ENCODE measurements at regions not wholly inside any gene's neighbourhood (a gene's known extent, or its start where the extent isn't known, plus 50 kb on each side); places are given as distances from the start of the nearest gene placed in this dataset.
A peak's percentile ranks its signal among the peaks of the same experiment; 100 is the strongest.

DNA sequence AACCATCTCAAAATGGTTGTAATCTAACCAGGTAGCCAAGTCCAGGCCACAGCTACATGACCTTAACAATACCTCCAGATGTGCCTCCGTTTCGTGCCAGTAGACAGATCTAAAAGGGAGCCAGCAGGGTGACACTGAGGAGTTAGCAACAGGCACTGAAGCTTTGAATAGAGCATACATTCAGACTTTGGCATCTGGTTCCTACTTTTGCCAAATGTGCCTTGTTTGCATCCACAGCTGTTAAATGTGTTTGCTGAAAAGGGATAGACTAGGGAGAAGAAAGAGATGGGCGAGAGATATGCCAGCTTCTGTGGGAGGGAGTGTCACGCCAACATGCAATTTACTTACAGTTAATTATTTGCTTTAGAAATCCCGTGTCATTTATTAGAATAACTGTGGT lies 1433.9 kb upstream of the CADM2 start:
- Histone ChIP-seq H3K9ac (ENCODE audit: extremely low read depth, insufficient read length, low read length) (no peak overlapping the region), H3K27ac (ENCODE audit: insufficient read length, low read depth, low read length) (no peak overlapping the region), H3T11ph (ENCODE audit: low read length) (no peak overlapping the region), H3K4me2 (ENCODE audit: insufficient read depth, insufficient read length, low read length) (no peak overlapping the region), H2AK5ac (ENCODE audit: insufficient read length, low read length) (no peak overlapping the region), H3K27me3 (ENCODE audit: insufficient read depth, low read length) (no peaks in the 10 kb centered on the region), H3K14ac (ENCODE audit: insufficient read depth, low read length) (no peak overlapping the region), H3K23ac (ENCODE audit: insufficient read length, low read depth, low read length) (no peak overlapping the region), H2AFZ (ENCODE audit: low read length) (no peak overlapping the region), H3K23me2 (ENCODE audit: insufficient read length, low read depth, low read length, poor library complexity, severe bottlenecking) (no peaks in the 10 kb centered on the region), H3K79me2 (ENCODE audit: insufficient read depth, low read length) (no peaks in the 10 kb centered on the region), H3K4ac (ENCODE audit: low read depth, low read length) (no peak overlapping the region), H3K79me1 (ENCODE audit: insufficient read depth, low read depth, low read length, poor library complexity, severe bottlenecking) (no peaks in the 10 kb centered on the region), H4K91ac (ENCODE audit: insufficient read length, low read depth, low read length) (no peak overlapping the region), H3K18ac (ENCODE audit: insufficient read length, low read depth, low read length) (no peak overlapping the region), H2BK15ac (ENCODE audit: low read depth, low read length) (no peak overlapping the region), H3K4me1 (ENCODE audit: insufficient read depth, low read length) (no peaks in the 10 kb centered on the region), H2BK12ac (ENCODE audit: insufficient read length, low read depth, low read length) (no peak overlapping the region), H4K8ac (replicated peaks; ENCODE audit: insufficient read length, low read depth, low read length) (no peak overlapping the region), H2BK120ac (ENCODE audit: low read depth, low read length, poor library complexity, severe bottlenecking) (no peak overlapping the region), H4K20me1 (ENCODE audit: control insufficient read depth, insufficient read depth, insufficient read length) (no peaks in the 10 kb centered on the region), H3K9me3 (ENCODE audit: control insufficient read depth, low read depth, low read length) (no peaks in the 10 kb centered on the region), H3K56ac (ENCODE audit: insufficient read length, low read depth, low read length) (no peak overlapping the region), H2BK5ac (ENCODE audit: insufficient read length, low read length) (no peak overlapping the region), H4K5ac (ENCODE audit: insufficient read length, low read depth, low read length) (no peak overlapping the region), H2BK20ac (ENCODE audit: low read depth, low read length, poor library complexity, severe bottlenecking) (no peak overlapping the region)
- H3K9me3 Mint-ChIP-seq, result no peaks in the 10 kb centered on the region
- DNase-seq, result no peak
- H3K27me3 Mint-ChIP-seq (ENCODE audit: low read depth), result no peaks in the 10 kb centered on the region
- no CpG with 5 or more reads among the region's 5 CpGs for WGBS (ENCODE audit: extremely low coverage, insufficient read length, low lambda C conversion rate)
- no peaks in the 10 kb centered on the region for H3K36me3 Mint-ChIP-seq (ENCODE audit: insufficient read depth in 1 of 3, low read depth in 3 of 3)
- H3K4me1 Mint-ChIP-seq, result peaks cover 2 to 3% of the 10 kb centered on the region in 2 experiments; a peak in 3 of 4 replicates
- TF ChIP-seq, protein P1, sequence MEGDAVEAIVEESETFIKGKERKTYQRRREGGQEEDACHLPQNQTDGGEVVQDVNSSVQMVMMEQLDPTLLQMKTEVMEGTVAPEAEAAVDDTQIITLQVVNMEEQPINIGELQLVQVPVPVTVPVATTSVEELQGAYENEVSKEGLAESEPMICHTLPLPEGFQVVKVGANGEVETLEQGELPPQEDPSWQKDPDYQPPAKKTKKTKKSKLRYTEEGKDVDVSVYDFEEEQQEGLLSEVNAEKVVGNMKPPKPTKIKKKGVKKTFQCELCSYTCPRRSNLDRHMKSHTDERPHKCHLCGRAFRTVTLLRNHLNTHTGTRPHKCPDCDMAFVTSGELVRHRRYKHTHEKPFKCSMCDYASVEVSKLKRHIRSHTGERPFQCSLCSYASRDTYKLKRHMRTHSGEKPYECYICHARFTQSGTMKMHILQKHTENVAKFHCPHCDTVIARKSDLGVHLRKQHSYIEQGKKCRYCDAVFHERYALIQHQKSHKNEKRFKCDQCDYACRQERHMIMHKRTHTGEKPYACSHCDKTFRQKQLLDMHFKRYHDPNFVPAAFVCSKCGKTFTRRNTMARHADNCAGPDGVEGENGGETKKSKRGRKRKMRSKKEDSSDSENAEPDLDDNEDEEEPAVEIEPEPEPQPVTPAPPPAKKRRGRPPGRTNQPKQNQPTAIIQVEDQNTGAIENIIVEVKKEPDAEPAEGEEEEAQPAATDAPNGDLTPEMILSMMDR (conservative IDR thresholded peaks at IDR 0.05), result no peak
- peak overlapping the region in 1 of 3 experiments; percentile 91; a peak in 1 of 7 replicates for H3K27ac Mint-ChIP-seq
- no peak overlapping the region for H3K4me3 Mint-ChIP-seq
